ENCODE measurements at regions not wholly inside any gene's neighbourhood (a gene's known extent, or its start where the extent isn't known, plus 50 kb on each side); places are given as distances from the start of the nearest gene placed in this dataset.

GRCh38 chr10:111522551-111522950 lies 445.7 kb downstream of the ADRA2A start:
- no peak for DNase-seq

DNA sequence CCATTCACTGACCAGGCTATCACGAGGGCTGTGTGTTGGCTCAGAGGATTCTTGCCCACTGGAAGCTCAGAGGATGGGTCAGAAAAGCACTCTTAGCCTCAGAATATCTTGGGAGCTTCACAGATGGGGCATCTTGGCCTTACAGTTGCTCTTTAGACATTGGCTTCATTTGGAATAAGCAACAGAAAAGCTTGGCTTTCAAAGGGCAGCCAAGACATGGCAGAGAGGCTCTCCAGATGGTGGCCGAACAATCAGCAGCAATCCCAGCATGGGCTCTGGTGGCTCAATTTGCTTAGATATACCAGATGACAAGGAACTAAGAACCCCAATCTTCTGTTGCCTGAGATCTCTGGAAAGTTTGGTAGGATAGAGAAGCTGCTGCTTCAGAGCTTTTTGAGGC lies 446.2 kb downstream of the ADRA2A start:
- no peak for DNase-seq

DNA sequence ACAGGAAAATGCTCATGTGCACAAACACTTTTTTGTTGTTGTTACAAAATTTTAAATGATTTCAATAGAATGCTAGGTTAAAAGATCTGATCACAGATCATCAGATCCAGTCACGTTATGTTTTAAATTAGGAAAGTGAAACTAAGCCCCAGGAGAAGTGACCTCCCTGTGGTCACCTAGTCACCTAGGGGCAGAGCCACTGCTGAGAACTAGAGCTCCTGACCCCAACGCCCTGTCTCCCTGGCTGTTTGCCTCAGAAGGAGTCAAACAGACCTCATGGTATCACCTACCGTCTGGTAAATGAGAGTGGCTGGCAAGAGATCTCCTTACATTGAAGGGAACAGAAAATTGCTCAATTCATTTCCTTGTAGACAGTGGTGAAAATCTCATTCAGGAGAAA lies 447.3 kb downstream of the ADRA2A start:
- no peak for DNase-seq

GRCh38 chr10:111525696-111526095 lies 448.9 kb downstream of the ADRA2A start:
- DNase-seq: no peak

GRCh38 chr10:111531690-111532089 lies 454.9 kb downstream of the ADRA2A start:
- no peak for DNase-seq

DNA sequence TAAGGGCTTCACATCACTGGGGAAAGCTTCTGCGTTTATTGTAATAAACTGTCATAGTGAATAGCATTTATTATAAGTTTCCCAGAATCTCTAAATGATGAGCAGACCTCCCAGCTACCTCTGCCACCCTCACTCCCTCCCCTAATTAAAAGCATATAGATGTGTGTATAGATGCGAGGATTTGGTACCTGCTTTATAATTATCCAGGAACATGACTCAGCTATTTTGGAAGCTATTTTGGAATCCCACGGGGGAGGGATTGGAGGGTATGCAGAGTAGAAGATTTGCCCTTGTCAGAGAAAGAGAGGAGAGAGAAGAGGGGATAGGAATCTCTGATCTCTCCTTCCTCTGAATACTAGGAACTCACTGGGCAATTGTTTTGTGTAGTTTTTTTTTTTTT lies 455.3 kb downstream of the ADRA2A start:
- no peak for DNase-seq

DNA sequence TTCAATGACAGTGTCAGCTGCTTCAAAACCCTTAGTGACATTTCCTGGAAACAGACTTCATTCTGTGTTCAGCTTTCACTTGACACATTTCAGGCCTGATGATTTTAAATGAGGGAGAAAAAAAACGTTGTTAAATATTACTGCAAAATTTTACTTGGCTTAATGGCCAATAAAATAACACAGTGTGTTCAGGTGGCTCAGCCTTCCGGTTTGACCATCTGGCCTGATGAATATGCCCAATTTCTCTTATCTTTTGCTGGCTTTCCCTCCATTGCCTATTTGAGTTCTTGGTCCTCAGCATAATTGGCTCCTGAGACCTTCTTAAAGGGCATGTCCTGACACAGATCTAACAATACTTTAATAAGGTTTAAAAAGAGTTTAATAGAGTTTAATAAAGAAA lies 462.4 kb downstream of the ADRA2A start:
- no peak for DNase-seq

- no peak for DNase-seq
These were observed 467.0 kb downstream of the ADRA2A start for GRCh38 chr10:111543854-111544253.

- no peak for DNase-seq
These were observed 469.2 kb downstream of the ADRA2A start for GRCh38 chr10:111545861-111546605.

DNA sequence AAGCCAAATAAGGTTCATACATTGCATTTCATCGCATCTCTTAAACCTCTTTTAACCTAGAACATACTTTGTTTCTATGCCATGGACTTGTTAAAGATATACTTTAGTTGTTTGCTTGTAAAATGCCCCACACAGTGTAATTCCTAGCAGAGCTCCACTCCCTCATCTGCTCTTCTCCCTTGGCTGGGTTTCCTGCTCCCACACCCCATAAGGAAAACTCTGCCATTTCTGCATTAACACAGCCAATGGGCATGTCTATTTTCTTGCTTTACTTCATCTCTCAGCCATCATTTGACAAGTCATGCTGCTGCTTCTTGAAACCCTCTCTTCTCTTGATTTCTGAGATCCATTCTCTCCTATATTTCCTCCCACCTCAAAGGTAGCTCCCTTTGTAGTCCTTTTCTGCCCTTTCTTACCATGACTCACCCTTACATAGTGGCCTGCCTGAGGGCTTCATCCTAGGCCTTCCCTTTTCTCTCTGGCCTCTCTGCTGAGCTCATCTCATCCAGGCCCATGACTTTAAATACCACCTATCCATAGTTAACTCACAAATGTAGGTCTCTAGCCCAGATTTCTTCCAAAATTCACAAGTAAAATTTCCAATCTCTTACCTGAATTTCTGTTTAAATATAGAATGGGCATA lies 471.4 kb downstream of the ADRA2A start:
- no peak for DNase-seq

DNA sequence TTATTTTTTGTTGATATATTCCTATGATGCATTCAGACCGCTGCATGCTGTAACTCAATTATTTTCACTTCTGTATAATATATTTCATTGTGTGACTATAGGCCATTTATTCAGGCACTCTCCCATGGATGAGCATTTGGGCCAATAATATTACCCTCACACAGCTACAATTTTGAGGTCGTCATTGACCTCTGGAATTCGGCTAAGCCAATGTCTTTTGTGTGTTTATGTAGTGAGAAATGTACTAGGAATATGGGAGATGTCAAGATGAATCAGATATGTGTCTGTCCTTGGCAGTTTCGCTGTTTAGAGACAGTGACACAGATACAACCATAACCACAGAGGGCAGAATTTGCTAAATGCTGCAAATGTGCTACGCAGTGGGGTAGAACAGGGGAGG lies 474.2 kb downstream of the ADRA2A start:
- no peak for DNase-seq

DNA sequence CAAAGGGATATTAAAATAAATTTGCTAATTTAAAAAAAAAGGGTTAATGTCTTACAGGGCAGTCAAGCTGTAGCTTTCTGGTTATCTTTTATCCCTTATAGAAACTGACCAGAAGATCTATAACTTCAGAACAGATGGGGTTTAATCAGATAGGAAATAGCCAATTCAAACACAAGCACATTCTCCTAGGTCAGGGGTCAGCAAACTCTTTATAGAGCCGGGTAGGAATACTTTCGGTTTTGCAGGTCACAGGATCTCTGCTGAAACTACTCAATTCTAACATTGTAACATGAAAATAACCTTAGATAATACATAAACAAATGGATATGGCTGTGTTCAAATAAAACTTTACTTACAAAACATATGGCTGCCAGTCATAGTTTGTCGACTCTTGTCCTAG lies 479.8 kb downstream of the ADRA2A start:
- no peak for DNase-seq

DNA sequence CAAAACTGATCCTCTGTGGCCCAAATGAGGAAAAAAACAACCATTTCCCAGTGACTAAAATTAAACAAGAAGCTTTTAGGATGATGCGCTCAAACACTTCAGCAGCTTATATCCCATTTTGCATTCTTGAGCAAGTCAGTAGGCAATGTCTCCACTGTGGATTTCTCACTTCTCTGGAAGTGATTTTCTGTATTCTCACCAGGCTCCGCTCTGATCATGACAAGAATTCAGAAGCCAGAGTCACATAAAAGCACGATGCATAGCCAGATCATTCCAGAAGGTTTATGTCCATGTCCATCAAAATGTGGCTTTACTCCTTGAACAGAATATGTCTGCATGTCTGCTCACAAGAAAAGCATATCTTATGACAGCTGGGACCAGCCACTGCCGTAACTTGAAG lies 481.4 kb downstream of the ADRA2A start:
- DNase-seq: no peak

DNA sequence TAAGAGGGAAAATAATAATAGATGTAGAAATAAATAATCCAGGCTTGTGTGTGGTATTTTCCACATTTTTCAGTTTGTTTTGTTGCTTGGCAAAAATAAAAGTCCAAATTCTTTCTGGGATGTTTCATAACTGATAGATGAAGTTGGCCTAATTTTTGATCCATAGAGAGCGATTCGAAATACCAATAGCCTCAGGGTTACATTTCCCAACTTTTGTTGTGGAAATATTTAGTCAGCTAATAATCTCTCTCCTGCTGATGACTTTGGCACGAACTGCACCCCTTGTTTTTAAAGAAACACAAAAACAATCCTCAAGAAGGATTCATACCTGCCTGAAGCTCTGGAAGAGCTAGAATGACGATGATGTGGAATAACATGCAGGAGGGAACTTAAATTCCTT lies 483.2 kb downstream of the ADRA2A start:
- DNase-seq: no peak

DNA sequence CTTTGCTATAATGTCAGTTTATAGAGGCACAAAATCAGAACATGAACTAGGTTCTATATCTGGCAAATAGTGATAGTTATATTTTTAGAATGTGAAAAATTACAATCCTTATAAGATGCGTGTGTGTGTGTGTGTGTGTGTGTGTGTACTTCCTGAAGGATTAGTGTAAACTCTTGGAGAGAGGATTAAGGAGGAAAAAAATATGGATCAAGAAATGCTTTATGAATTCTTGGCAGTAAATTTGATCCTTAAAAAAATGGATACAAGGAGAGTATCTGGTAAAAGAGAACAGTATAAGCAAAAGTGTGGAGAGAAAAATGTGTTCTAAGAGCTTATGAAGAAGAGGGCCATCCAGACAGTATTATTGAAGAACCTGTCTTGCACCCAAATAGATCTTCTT lies 484.3 kb downstream of the ADRA2A start:
- no peak for DNase-seq

DNA sequence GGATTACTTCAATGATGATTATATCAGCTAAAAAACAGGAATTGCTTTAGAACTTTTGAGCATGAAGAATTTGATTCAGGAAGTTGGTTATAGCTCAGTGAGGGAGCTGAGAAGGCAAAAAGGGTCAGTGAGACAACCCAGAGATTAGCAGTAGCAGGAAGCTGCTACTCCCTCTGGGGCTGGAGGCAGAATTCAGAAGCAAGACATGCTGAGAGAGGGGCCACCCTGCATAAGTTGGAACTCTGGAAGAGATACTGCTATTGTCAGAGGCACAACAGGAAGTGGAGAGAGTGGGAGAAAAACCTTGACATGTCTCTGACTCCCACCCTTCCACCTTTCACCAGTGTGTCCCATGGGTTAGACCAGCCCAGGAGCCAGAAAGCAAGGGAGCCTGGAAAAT lies 488.7 kb downstream of the ADRA2A start:
- DNase-seq: no peak

GRCh38 chr10:111578076-111578475 lies 501.2 kb downstream of the ADRA2A start:
- no peak for DNase-seq

GRCh38 chr10:111579473-111579872 lies 502.6 kb downstream of the ADRA2A start:
- no peak for DNase-seq

GRCh38 chr10:111590703-111591102 lies 513.9 kb downstream of the ADRA2A start:
- no peak for DNase-seq

DNA sequence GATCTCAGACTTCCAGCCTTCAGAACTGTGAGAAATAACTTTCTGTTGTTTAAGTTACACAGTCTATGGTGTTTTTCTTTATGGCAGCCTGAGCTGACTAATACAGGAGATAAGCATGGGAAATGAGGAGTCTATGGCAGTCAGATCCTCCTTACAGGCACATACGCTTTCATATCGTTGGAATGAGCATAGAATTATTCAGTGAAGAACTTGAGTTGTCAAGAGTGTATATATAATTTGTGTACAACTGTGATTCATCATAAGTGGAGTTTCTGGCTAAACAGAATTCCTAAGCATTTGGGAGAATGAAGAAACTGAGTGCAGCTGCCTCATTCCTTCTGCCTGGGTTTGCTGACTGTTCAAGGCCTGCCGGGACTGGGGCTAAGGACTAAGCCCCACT lies 516.7 kb downstream of the ADRA2A start:
- no peak for DNase-seq

- DNase-seq: no peak
These were observed 518.3 kb downstream of the ADRA2A start for GRCh38 chr10:111595173-111595572.

- peak; percentile 47 for DNase-seq
These were observed 521.7 kb downstream of the ADRA2A start for GRCh38 chr10:111598433-111599059.

GRCh38 chr10:111599943-111600342 lies 523.1 kb downstream of the ADRA2A start:
- DNase-seq: no peak

GRCh38 chr10:111600772-111601171 lies 523.9 kb downstream of the ADRA2A start:
- DNase-seq: no peak
